HL-60/S4 treated with retinoic acid at 250 ng/mL for 4 days and 3 days (cell line): ENCODE measurements at regions not wholly inside any gene's neighbourhood (a gene's known extent, or its start where the extent isn't known, plus 50 kb on each side); places are given as distances from the start of the nearest gene placed in this dataset.
"Not testable (repeated sequence)": the region's sequence is repeated elsewhere in the genome, so short reads cannot be mapped to it uniquely, and the experiment has no call there.

Experiments used
- in situ Hi-C: fragments of 300-500 bp; cut with MboI; formaldehyde crosslinking; loops from 2 replicates; pipeline ENCODE4 v1.7.0; 2022; ENCODE audit warnings: low sequenced_read_pairs

GRCh38 chr13:31598990-31599389 is 140.3 kb upstream of the RXFP2 start:
- in situ Hi-C loops = no loop called here

GRCh38 chr13:31605076-31605860 is 134.1 kb upstream of the RXFP2 start:
- in situ Hi-C loops = no loop called here

- in situ Hi-C loops = not testable (repeated sequence)
Observed at GRCh38 chr13:31607531-31607930, 131.8 kb upstream of the RXFP2 start.

- in situ Hi-C loops = not testable (repeated sequence)
Observed at GRCh38 chr13:31608780-31609179, 130.5 kb upstream of the RXFP2 start.

GRCh38 chr13:31610270-31610998 is 128.9 kb upstream of the RXFP2 start:
- in situ Hi-C loops = no loop called here

GRCh38 chr13:31611214-31611613 is 128.1 kb upstream of the RXFP2 start:
- in situ Hi-C loops = no loop called here

- in situ Hi-C loops = no loop called here
Observed at GRCh38 chr13:31614073-31614472, 125.3 kb upstream of the RXFP2 start.

GRCh38 chr13:31614704-31615103 is 124.6 kb upstream of the RXFP2 start:
- in situ Hi-C loops = no loop called here

- in situ Hi-C loops = no loop called here
Observed at GRCh38 chr13:31625115-31625514, 114.2 kb upstream of the RXFP2 start.

- in situ Hi-C loops = no loop called here
Observed at GRCh38 chr13:31627097-31627845, 112.1 kb upstream of the RXFP2 start.

- in situ Hi-C loops = no loop called here
Observed at GRCh38 chr13:31629085-31629780, 110.1 kb upstream of the RXFP2 start.

- in situ Hi-C loops = no loop called here
Observed at GRCh38 chr13:31631071-31631470, 108.3 kb upstream of the RXFP2 start.

GRCh38 chr13:31631746-31632145 is 107.6 kb upstream of the RXFP2 start:
- in situ Hi-C loops = no loop called here

GRCh38 chr13:31638577-31638976 is 100.7 kb upstream of the RXFP2 start:
- in situ Hi-C loops = no loop called here

GRCh38 chr13:31639443-31640163 is 99.7 kb upstream of the RXFP2 start:
- in situ Hi-C loops = no loop called here

- in situ Hi-C loops = no loop called here
Observed at GRCh38 chr13:31649766-31650165, 89.6 kb upstream of the RXFP2 start.

GRCh38 chr13:31653730-31654129 is 85.6 kb upstream of the RXFP2 start:
- in situ Hi-C loops = no loop called here

GRCh38 chr13:31663880-31664585 is 75.3 kb upstream of the RXFP2 start:
- in situ Hi-C loops = no loop called here

- in situ Hi-C loops = no loop called here
Observed at GRCh38 chr13:31670831-31671617, 68.3 kb upstream of the RXFP2 start.
